ENCODE measurements at regions not wholly inside any gene's neighbourhood (a gene's known extent, or its start where the extent isn't known, plus 50 kb on each side); places are given as distances from the start of the nearest gene placed in this dataset.
"Not testable (repeated sequence)": the region's sequence is repeated elsewhere in the genome, so short reads cannot be mapped to it uniquely, and the experiment has no call there.

GRCh38 chr9:42350412-42350811 lies 167.0 kb downstream of the SPATA31A6 start:
- H3K36me3 Mint-ChIP-seq, H3K4me1 Mint-ChIP-seq, H3K4me3 Mint-ChIP-seq, H3K27me3 Mint-ChIP-seq, H3K27ac Mint-ChIP-seq, H3K9me3 Mint-ChIP-seq: not testable (repeated sequence)

GRCh38 chr9:42357604-42358373 lies 174.3 kb downstream of the SPATA31A6 start:
- H3K4me3 Mint-ChIP-seq: peak overlapping the region; percentile 33
- H3K4me1 Mint-ChIP-seq, H3K27ac Mint-ChIP-seq, H3K9me3 Mint-ChIP-seq, H3K36me3 Mint-ChIP-seq: not testable (repeated sequence)
- peaks cover 15% of the 10 kb centered on the region for H3K27me3 Mint-ChIP-seq

- not testable (repeated sequence) for H3K27ac Mint-ChIP-seq, H3K36me3 Mint-ChIP-seq, H3K9me3 Mint-ChIP-seq, H3K4me3 Mint-ChIP-seq, H3K4me1 Mint-ChIP-seq
- peaks cover 15% of the 10 kb centered on the region for H3K27me3 Mint-ChIP-seq
Observed at GRCh38 chr9:42358626-42359247, 175.3 kb downstream of the SPATA31A6 start.

GRCh38 chr9:42364410-42365243 lies 181.2 kb downstream of the SPATA31A6 start:
- not testable (repeated sequence) for H3K4me3 Mint-ChIP-seq, H3K27ac Mint-ChIP-seq

GRCh38 chr9:42365244-42365945 lies 181.9 kb downstream of the SPATA31A6 start:
- H3K27ac Mint-ChIP-seq, H3K9me3 Mint-ChIP-seq, H3K27me3 Mint-ChIP-seq, H3K4me3 Mint-ChIP-seq, H3K4me1 Mint-ChIP-seq, H3K36me3 Mint-ChIP-seq: not testable (repeated sequence)

More at GRCh38 chr9:42364410-42365243, 181.2 kb downstream of the SPATA31A6 start:
- H3K27me3 Mint-ChIP-seq, H3K9me3 Mint-ChIP-seq, H3K4me1 Mint-ChIP-seq, H3K36me3 Mint-ChIP-seq: not testable (repeated sequence)

GRCh38 chr9:42368279-42368881 lies 184.9 kb downstream of the SPATA31A6 start:
- H3K4me3 Mint-ChIP-seq, H3K4me1 Mint-ChIP-seq, H3K9me3 Mint-ChIP-seq, H3K27ac Mint-ChIP-seq, H3K27me3 Mint-ChIP-seq, H3K36me3 Mint-ChIP-seq: not testable (repeated sequence)

GRCh38 chr9:42370172-42370571 lies 186.7 kb downstream of the SPATA31A6 start:
- not testable (repeated sequence) for H3K4me3 Mint-ChIP-seq, H3K36me3 Mint-ChIP-seq, H3K9me3 Mint-ChIP-seq, H3K27ac Mint-ChIP-seq, H3K4me1 Mint-ChIP-seq, H3K27me3 Mint-ChIP-seq

- H3K4me3 Mint-ChIP-seq, H3K9me3 Mint-ChIP-seq, H3K27me3 Mint-ChIP-seq: not testable (repeated sequence)
Observed at GRCh38 chr9:42371417-42371816, 188.0 kb downstream of the SPATA31A6 start.

GRCh38 chr9:42377530-42378417 lies 194.3 kb downstream of the SPATA31A6 start:
- not testable (repeated sequence) for H3K27me3 Mint-ChIP-seq, H3K4me1 Mint-ChIP-seq, H3K4me3 Mint-ChIP-seq, H3K27ac Mint-ChIP-seq, H3K9me3 Mint-ChIP-seq, H3K36me3 Mint-ChIP-seq

More at GRCh38 chr9:42371417-42371816, 188.0 kb downstream of the SPATA31A6 start:
- not testable (repeated sequence) for H3K36me3 Mint-ChIP-seq, H3K4me1 Mint-ChIP-seq, H3K27ac Mint-ChIP-seq

- Mint-ChIP-seq H3K9me3 (peaks cover 9% of the 10 kb centered on the region), H3K27ac (no peak overlapping the region), H3K36me3 (no peaks in the 10 kb centered on the region), H3K4me3 (no peak overlapping the region), H3K4me1 (no peaks in the 10 kb centered on the region), H3K27me3 (no peaks in the 10 kb centered on the region)
Observed at GRCh38 chr9:42378418-42378815, 195.0 kb downstream of the SPATA31A6 start.

GRCh38 chr9:42379602-42380001 lies 196.1 kb downstream of the SPATA31A6 start:
- H3K9me3 Mint-ChIP-seq, H3K4me3 Mint-ChIP-seq, H3K27me3 Mint-ChIP-seq, H3K27ac Mint-ChIP-seq, H3K4me1 Mint-ChIP-seq, H3K36me3 Mint-ChIP-seq: not testable (repeated sequence)

- H3K27me3 Mint-ChIP-seq, H3K9me3 Mint-ChIP-seq, H3K36me3 Mint-ChIP-seq, H3K4me3 Mint-ChIP-seq, H3K4me1 Mint-ChIP-seq, H3K27ac Mint-ChIP-seq: not testable (repeated sequence)
Observed at GRCh38 chr9:42384585-42384984, 201.1 kb downstream of the SPATA31A6 start.

GRCh38 chr9:42385574-42386120 lies 202.2 kb downstream of the SPATA31A6 start:
- not testable (repeated sequence) for H3K27me3 Mint-ChIP-seq, H3K4me3 Mint-ChIP-seq

GRCh38 chr9:42386477-42386876 lies 203.0 kb downstream of the SPATA31A6 start:
- Mint-ChIP-seq H3K27me3 (no peaks in the 10 kb centered on the region), H3K9me3 (no peaks in the 10 kb centered on the region), H3K27ac (no peak overlapping the region), H3K4me1 (no peaks in the 10 kb centered on the region), H3K4me3 (no peak overlapping the region), H3K36me3 (no peaks in the 10 kb centered on the region)

More at GRCh38 chr9:42385574-42386120, 202.2 kb downstream of the SPATA31A6 start:
- not testable (repeated sequence) for H3K27ac Mint-ChIP-seq, H3K4me1 Mint-ChIP-seq, H3K36me3 Mint-ChIP-seq, H3K9me3 Mint-ChIP-seq

All from activated naive CD4-positive, alpha-beta T cell treated with anti-CD3 and anti-CD28 coated beads, Interleukin-2, amount 50 U/mL, for 24 hours (primary cell).